ENCODE measurements at regions not wholly inside any gene's neighbourhood (a gene's known extent, or its start where the extent isn't known, plus 50 kb on each side); places are given as distances from the start of the nearest gene placed in this dataset.
A peak's percentile ranks its signal among the peaks of the same experiment; 100 is the strongest.
"Not testable (repeated sequence)": the region's sequence is repeated elsewhere in the genome, so short reads cannot be mapped to it uniquely, and the experiment has no call there.

- Histone ChIP-seq H3K9me3 (replicated peaks in 1 of 11) (0 out of 22 replicates have a peak, but pooled peaks cover 0 to 5% (median 0%) of the 10 kb centered on the region in 11 experiments), H3K4me2 (peak overlapping the region in 9 of 11 experiments; percentile 9 to 67 (median 62); a peak in 16 of 22 replicates), H3K36me3 (no peaks in the 10 kb centered on the region), H3K4me1 (peaks cover 6 to 33% (median 27%) of the 10 kb centered on the region in 10 experiments; a peak in 18 of 20 replicates), H3K27ac (no peak overlapping the region), H3K27me3 (no peaks in the 10 kb centered on the region), H4K20me1 (no peaks in the 10 kb centered on the region), H3K9ac (no peak overlapping the region), H3K4me3 (no peak overlapping the region)
- no peak for TF ChIP-seq Cebpa-rat (IDR thresholded peaks at IDR 0.05)
These were observed 98.9 kb upstream of the EGLN3 start for GRCh38 chr14:34049790-34050189.

GRCh38 chr14:34049187-34049586 lies 98.3 kb upstream of the EGLN3 start:
- peaks cover 6 to 33% (median 27%) of the 10 kb centered on the region in 10 experiments; a peak in 18 of 20 replicates for H3K4me1 ChIP-seq
- not testable (repeated sequence) for H3K27me3 ChIP-seq

DNA sequence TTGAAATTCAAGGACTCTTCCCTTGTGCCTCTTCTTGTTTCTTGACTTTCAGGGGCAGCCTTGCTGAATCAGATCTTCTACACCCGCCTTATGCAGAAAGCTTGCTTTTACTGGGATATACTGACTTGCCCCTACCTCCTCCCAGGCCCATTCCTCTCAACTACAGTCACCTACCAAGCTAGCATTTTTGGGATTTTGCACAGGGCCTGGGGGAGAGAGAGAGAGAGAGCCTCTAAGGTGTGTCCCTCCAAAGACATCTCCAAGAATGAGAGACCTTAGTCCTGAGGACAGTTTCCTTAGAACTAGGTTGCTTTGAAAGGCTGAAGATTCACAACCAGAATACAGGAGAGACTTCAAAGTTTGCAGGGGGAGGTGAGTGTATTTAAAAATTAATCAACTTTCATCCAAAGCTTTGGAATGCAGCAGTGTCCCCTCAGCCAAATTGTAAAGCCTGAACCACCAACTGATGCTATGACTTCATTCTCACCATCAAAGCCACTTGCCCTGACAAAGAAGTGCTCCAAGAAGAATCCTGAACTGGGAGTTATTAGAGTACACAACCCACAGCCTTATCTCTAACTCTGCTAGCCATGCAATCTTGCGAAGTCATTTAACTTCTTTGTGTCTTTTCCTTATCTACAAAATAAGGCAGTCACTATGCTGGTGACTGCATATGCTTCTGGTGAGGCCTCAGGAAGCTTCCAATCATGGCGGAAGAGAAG lies 96.1 kb upstream of the EGLN3 start:
- Histone ChIP-seq H3K4me3 (no peak overlapping the region), H3K9ac (no peak overlapping the region), H4K20me1 (no peaks in the 10 kb centered on the region), H3K9me3 (replicated peaks in 1 of 11) (0 out of 22 replicates have a peak, but pooled peaks cover 0 to 5% (median 0%) of the 10 kb centered on the region in 11 experiments), H3K27me3 (no peaks in the 10 kb centered on the region), H3K4me1 (peaks cover 0 to 29% (median 21%) of the 10 kb centered on the region in 10 experiments; a peak in 17 of 20 replicates), H3K27ac (no peak overlapping the region), H3K4me2 (no peak overlapping the region), H3K36me3 (no peaks in the 10 kb centered on the region)
- TF ChIP-seq Cebpa-rat (IDR thresholded peaks at IDR 0.05) = no peak

More at GRCh38 chr14:34049187-34049586, 98.3 kb upstream of the EGLN3 start:
- H3K9ac ChIP-seq; H3K4me3 ChIP-seq; H3K27ac ChIP-seq; H4K20me1 ChIP-seq; H3K36me3 ChIP-seq; H3K9me3 ChIP-seq (replicated peaks in 1 of 11): not testable (repeated sequence)
- peak overlapping the region in 8 of 11 experiments; percentile 33 to 67 (median 62); a peak in 15 of 22 replicates for H3K4me2 ChIP-seq

DNA sequence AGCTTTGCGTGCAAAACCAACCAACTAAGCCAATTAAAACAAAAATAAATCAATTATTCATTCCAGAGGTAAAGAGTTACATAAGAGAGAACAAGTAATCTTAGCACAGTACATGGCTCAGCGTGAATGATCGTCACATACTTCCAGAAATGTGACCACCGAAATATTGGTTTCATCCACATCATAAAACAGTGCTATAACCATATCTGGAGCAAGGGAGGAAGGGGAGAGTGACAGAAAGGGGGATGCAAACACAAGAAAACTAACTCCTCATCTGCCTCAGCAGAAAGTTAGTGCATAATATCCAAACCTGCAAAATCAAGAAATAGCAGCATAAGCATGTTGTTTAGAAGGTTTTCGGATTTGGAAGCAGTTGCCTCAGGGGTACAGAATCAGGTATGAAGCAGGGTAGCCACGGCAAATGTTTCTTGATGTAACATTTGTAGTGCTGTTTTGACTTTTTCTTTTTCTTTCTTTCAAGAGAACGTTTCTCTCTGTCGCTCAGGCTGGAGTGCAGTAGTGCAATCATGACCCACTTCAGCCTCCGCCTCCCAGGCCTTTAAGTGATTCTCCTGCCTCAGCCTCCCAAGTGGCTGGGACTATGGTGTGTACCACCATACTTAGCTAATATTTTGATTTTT lies 93.9 kb upstream of the EGLN3 start:
- Histone ChIP-seq H3K27me3 (no peaks in the 10 kb centered on the region), H3K4me3 (no peak overlapping the region), H3K9ac (no peak overlapping the region), H3K4me2 (no peak overlapping the region), H3K27ac (no peak overlapping the region), H4K20me1 (no peaks in the 10 kb centered on the region), H3K36me3 (no peaks in the 10 kb centered on the region), H3K4me1 (peaks cover 0 to 13% (median 9%) of the 10 kb centered on the region in 10 experiments; a peak in 15 of 20 replicates), H3K9me3 (replicated peaks in 1 of 11) (no peaks in the 10 kb centered on the region)
- TF ChIP-seq Cebpa-rat (IDR thresholded peaks at IDR 0.05) = no peak

- Histone ChIP-seq H3K36me3 (no peaks in the 10 kb centered on the region), H3K27me3 (no peaks in the 10 kb centered on the region), H3K4me3 (no peak overlapping the region), H3K27ac (no peak overlapping the region), H3K9me3 (replicated peaks in 1 of 11) (no peaks in the 10 kb centered on the region), H4K20me1 (no peaks in the 10 kb centered on the region), H3K4me2 (no peak overlapping the region), H3K4me1 (peaks cover 0 to 8% (median 5%) of the 10 kb centered on the region in 10 experiments; a peak in 13 of 20 replicates), H3K9ac (no peak overlapping the region)
- no peak for TF ChIP-seq Cebpa-rat (IDR thresholded peaks at IDR 0.05)
These were observed 93.4 kb upstream of the EGLN3 start for GRCh38 chr14:34044373-34044637.

GRCh38 chr14:34043627-34044372 lies 92.9 kb upstream of the EGLN3 start:
- Histone ChIP-seq H3K27ac (no peak overlapping the region), H3K4me2 (peak overlapping the region in 1 of 11 experiments; percentile 44; a peak in 4 of 22 replicates), H3K36me3 (no peaks in the 10 kb centered on the region), H3K27me3 (no peaks in the 10 kb centered on the region), H3K4me3 (no peak overlapping the region), H3K9me3 (replicated peaks in 1 of 11) (no peaks in the 10 kb centered on the region), H3K4me1 (peaks cover 0 to 6% (median 0%) of the 10 kb centered on the region in 10 experiments; a peak in 3 of 20 replicates), H4K20me1 (no peaks in the 10 kb centered on the region), H3K9ac (no peak overlapping the region)
- no peak for TF ChIP-seq Cebpa-rat (IDR thresholded peaks at IDR 0.05)

DNA sequence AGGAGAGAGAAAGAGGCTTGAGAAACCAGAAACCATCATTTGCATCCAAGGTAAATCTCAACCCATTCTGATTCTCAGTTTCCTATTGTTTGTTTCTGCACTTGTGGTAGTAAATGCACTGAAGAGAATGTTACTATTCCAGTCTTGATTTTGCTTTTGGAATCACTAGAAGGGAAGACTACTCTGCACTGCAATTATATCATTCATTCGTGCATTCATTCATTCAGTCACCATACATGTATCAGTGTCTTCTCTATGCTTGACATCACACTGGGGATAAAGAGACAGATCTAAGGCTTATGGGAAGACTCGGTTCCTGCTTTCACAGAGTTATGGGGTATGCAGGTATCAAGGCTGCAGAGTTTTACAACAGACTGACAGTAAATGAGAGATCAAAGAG lies 90.3 kb upstream of the EGLN3 start:
- no peak overlapping the region for H3K27ac ChIP-seq
- H3K4me1 ChIP-seq = peaks cover 0 to 7% (median 2%) of the 10 kb centered on the region in 10 experiments; a peak in 5 of 20 replicates
- H3K4me3 ChIP-seq = no peak overlapping the region
- no peaks in the 10 kb centered on the region for H3K9me3 ChIP-seq (replicated peaks in 1 of 11)
- H3K27me3 ChIP-seq = no peaks in the 10 kb centered on the region
- no peaks in the 10 kb centered on the region for H3K36me3 ChIP-seq
- H3K4me2 ChIP-seq = no peak overlapping the region
- TF ChIP-seq Cebpa-rat (IDR thresholded peaks at IDR 0.05) = no peak
- no peak overlapping the region for H3K9ac ChIP-seq
- no peaks in the 10 kb centered on the region for H4K20me1 ChIP-seq

GRCh38 chr14:34040766-34041165 lies 89.9 kb upstream of the EGLN3 start:
- Histone ChIP-seq H3K27ac (no peak overlapping the region), H3K36me3 (no peaks in the 10 kb centered on the region), H3K27me3 (no peaks in the 10 kb centered on the region), H3K4me1 (peaks cover 0 to 11% (median 4%) of the 10 kb centered on the region in 10 experiments; a peak in 5 of 20 replicates), H3K4me2 (no peak overlapping the region), H3K9me3 (replicated peaks in 1 of 11) (no peaks in the 10 kb centered on the region), H3K9ac (no peak overlapping the region), H4K20me1 (no peaks in the 10 kb centered on the region), H3K4me3 (no peak overlapping the region)
- no peak for TF ChIP-seq Cebpa-rat (IDR thresholded peaks at IDR 0.05)

GRCh38 chr14:34039428-34040047 lies 88.7 kb upstream of the EGLN3 start:
- Histone ChIP-seq H3K9ac (no peak overlapping the region), H3K27ac (no peak overlapping the region), H3K36me3 (no peaks in the 10 kb centered on the region), H3K4me3 (no peak overlapping the region), H4K20me1 (no peaks in the 10 kb centered on the region), H3K9me3 (replicated peaks in 1 of 11) (no peaks in the 10 kb centered on the region), H3K27me3 (no peaks in the 10 kb centered on the region), H3K4me2 (no peak overlapping the region), H3K4me1 (peaks cover 0 to 11% (median 4%) of the 10 kb centered on the region in 10 experiments; a peak in 5 of 20 replicates)
- no peak for TF ChIP-seq Cebpa-rat (IDR thresholded peaks at IDR 0.05)

Measured in BLaER1 treated with 17β-estradiol and CSF1 and Interleukin-3, amounts not matched to agents 10 nM and 100 nM (cell line).